ENCODE measurements at regions not wholly inside any gene's neighbourhood (a gene's known extent, or its start where the extent isn't known, plus 50 kb on each side); places are given as distances from the start of the nearest gene placed in this dataset.

DNA sequence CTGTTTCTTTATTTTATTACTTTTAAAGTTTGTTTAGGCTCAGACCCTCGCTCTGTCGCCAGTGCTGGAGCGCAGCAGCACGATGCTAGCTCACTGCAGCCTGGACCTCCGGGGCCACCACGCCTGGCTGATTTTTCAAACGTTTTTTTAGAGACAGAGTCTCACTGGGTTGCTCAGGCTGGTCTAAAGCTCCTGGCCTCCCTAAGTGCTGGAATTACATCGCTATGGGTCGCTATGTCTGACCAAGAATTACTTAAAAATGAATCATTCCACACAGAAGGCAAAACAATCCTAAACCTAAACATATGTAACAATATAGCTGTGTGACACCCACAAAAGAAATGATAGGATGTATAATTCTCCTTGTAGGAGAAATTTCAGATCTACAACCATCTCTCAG lies 86.9 kb upstream of the SIMC1 start:
- DNase-seq = no peak

GRCh38 chr5:176152191-176152929 lies 85.9 kb upstream of the SIMC1 start:
- DNase-seq = peak; percentile 57

DNA sequence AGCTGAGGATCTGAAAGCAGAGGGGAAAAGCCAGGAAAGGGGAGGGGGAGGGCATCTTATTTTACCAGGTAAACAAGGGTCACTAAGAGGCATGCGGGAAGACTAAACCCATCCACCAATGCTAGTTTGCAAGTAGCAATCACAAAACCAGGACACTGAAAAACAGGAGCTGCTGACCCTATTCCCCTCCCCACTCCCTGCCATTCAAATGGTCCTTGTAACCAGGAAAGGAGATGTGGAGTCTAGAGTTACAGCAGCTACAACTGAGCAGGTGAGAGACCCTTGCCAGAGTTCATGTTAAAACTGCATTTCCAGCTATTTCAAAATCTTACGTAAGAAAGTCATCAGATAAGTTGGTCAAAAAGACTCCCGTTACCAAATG lies 85.3 kb upstream of the SIMC1 start:
- no peak for DNase-seq

GRCh38 chr5:176153741-176154140 lies 84.5 kb upstream of the SIMC1 start:
- DNase-seq = no peak

DNA sequence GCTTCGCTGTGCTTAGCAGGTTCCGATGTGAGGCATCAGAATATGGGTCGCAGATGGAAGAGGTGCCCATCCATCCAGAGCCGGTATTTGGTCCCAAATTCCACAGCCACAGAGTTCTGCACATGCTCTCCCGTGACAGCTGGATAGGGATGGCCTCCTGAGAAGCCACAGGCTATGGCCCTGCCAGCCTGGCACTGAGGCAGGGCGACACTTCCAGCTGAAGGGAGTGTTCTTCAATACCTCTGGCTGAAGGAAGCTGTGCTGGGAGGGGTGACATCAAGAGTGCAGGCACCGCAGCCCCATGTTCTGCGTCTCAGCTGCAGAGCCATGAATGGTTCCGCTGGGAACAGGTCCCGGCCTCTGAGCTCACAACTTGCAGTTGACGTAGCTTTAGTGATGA lies 83.4 kb upstream of the SIMC1 start:
- DNase-seq = no peak

DNA sequence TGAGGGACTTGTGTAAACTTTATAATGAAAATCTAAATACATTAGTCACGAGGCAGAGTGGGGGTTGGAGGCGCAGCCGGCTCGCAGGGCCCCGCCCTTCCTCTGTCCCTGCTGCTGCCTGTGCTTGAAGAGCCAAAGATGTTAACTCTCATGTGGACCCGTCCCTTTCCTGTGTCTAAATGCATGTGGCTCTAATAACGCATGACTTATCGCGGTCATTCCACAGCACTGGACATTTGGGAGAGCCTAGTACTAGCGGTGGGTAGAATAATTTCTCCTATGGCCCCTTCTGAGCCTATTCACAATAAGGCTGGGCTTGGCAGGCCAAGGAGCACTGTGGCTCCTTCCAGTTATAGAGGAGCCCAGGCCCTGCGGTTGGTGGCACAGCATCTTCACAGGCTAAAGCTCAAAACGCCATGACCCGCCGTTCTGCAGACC lies 82.3 kb upstream of the SIMC1 start:
- DNase-seq = no peak

DNA sequence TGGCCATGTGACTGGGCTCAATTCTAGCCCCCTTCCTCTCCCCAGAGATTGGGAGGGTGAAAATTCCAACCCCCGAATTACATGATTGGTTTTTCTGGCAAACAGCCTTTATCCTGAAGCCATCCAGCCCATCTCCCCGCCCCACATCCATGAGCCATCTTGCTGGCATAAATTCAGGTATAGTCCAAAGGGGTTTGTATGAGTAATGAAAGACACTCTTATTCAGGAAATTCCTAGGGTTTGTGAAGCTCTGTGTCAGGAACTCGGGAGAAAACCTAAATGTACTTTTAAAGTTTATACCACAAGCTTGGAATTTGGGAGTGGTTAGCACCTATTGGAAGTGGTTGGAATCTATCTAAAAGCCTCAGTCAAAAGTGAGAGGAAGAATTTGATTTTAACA lies 80.6 kb upstream of the SIMC1 start:
- no peak for DNase-seq

DNA sequence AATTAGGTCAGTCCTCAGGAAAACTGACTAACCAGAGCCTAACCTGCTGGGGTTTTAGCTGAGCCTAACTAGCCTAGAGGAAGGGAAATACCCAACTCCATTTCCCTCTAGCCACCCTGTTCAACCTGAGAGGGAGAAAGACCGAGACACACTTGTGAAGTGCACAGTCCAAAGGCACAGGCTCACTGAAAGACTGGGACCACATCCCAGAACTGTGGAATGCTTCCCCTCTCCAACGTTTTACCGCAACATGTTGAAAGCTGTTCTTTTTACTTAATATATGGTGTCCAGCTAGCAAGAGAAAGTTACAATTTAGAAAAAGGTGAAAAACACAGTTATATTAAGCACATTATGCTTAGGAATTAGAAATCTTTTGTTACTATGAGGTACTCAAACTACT lies 76.8 kb upstream of the SIMC1 start:
- no peak for DNase-seq

GRCh38 chr5:176162198-176162597 lies 76.0 kb upstream of the SIMC1 start:
- no peak for DNase-seq

GRCh38 chr5:176162888-176163287 lies 75.3 kb upstream of the SIMC1 start:
- no peak for DNase-seq

DNA sequence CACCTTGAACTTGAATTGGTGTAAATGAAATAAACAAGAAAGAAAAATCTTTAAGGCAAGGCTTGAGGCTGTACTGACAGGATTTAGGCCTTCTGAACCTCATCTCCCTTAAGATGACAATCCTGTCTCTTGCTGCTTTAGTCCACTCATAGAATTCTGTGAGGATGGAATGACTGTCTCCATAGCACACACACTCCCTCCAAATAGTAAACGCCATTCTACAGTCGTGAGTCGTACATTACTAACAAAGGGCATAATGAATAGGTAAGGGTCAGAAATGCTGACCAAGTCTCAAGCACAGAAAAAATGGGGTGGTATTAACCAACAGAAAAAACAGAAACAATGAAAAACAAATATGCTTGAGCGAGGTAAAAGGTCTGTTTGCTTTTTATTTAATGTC lies 71.8 kb upstream of the SIMC1 start:
- DNase-seq = no peak

- DNase-seq = no peak
Observed at GRCh38 chr5:176167800-176168199, 70.4 kb upstream of the SIMC1 start.

GRCh38 chr5:176169393-176170063 lies 68.7 kb upstream of the SIMC1 start:
- DNase-seq = no peak

DNA sequence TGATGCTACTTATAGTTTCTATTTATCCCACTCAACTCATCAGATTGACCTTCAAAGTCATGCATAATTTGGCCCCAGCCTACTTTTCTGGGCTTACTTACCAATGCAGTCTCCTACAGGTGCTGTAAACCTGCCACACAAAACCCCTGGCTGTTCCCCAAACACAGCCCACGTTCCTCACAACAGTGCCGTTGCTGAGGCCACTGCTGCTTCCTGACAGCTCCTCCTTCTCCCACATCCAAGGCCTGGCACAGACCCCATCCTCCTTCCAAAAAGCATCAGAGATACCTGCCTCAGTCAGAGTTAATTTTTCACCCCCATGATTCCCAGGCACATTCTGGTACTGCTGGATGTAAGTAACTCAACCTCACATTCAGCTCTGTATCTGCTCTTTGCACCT lies 68.1 kb upstream of the SIMC1 start:
- no peak for DNase-seq

- peak; percentile 15 for DNase-seq
Observed at GRCh38 chr5:176171171-176171760, 67.0 kb upstream of the SIMC1 start.

DNA sequence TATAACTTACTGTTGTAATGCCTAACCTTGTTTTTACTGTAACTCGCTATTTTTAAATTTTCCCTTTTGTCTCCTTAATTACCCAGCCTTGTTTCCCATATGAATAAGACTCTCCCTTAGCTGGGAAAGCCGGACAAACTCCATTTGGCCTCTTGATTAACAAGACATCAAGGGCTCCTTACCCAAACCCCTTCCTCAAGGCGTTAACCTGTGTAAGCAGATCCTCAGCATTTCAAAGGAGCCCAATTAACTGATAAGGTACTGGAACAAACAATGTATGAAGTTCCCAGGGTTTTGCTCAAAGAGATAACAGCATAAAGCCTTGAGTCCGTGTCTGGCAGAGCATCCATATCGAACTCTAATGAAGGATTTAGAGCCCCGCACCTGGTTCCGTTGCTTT lies 66.0 kb upstream of the SIMC1 start:
- DNase-seq = no peak

DNA sequence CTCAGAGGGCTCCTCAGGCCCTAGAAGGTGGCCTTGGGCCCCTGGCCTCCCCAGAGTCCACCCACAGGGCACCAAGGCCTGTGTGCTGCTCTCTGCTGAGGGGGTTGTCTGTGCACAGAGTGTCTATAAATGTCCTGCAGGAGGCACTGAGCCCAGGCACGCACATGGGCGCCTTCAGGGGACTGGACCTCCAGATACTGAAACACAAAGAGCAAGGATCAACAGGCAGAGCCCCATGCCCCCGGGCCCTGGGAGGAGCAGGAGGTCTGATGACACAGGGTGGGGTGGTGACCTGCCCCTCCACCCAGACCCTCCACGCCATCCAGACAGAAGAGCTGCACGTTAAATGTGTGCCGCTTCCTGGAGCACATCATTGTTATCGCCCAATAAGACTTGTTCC lies 64.6 kb upstream of the SIMC1 start:
- DNase-seq = no peak

DNA sequence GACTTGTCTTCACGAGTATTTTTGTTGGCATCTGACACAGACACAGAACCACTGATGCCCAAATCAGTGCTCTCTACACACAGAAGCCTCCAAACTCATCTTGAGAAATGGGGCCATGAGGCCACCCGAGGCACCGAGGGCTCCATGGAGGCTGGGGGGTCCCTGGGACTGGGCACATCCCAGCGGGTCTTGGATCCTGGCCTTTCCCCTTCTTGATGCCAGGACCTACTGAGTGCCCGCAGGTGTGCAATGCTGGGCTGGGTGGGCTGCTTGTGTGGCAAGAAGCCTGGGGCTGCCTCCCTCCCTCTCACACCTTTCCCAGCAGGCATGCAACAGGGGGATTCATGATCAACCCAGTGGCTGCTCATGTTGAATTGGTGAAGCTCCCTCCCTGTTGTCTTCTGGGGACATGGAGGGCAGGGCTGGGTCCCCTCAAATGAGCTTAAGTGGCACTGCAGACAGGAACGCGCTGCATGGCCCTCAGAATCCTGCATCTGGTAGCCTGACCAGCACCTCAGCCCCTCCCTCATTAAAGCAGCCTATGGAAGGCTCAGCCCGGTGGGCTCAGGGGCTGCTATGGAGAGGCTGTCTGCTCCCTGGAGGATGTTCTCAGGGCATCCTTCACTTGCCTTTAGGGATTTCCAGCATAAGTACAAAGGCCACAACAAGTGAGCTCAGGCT lies 63.7 kb upstream of the SIMC1 start:
- DNase-seq = no peak

GRCh38 chr5:176175101-176175852 lies 62.9 kb upstream of the SIMC1 start:
- DNase-seq = no peak

- DNase-seq = no peak
Observed at GRCh38 chr5:176176231-176176630, 62.0 kb upstream of the SIMC1 start.

- DNase-seq = no peak
Observed at GRCh38 chr5:176178789-176179188, 59.4 kb upstream of the SIMC1 start.

DNA sequence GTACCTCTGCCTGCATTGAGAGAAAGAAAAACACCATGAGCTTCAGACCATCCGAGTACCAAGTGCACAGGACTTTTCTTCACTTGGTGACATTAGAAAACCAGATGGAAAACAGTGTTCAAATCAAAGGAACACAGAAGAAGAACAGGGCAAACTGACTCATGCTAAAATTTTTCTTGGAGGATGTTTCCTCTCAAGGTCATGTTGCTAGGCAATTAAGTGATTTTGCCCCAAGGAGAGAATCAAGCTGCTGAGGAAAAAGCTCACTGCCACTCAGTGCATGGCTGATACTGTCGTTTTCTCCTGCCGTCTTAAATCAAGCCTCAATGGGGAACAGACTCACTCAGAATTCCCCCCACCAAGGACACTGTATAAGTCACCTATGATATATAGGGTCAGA lies 57.9 kb upstream of the SIMC1 start:
- no peak for DNase-seq

- no peak for DNase-seq
Observed at GRCh38 chr5:176180781-176181180, 57.4 kb upstream of the SIMC1 start.
